ENCODE measurements at regions not wholly inside any gene's neighbourhood (a gene's known extent, or its start where the extent isn't known, plus 50 kb on each side); places are given as distances from the start of the nearest gene placed in this dataset.

GRCh38 chr2:223386984-223387383 lies 215.2 kb downstream of the SCG2 start:
- TF ChIP-seq CTCF (IDR thresholded peaks at IDR 0.05): no peak
- TF ChIP-seq POLR2AphosphoS5 (IDR thresholded peaks at IDR 0.05): no peak
- no peak for TF ChIP-seq EP300 (IDR thresholded peaks at IDR 0.05)
